Stimulated activated CD4-positive, alpha-beta T cell treated with anti-CD3 and anti-CD28 coated beads, Interleukin-4, amount 100 ng/mL, for 48 hours (primary cell): ENCODE measurements at regions not wholly inside any gene's neighbourhood (a gene's known extent, or its start where the extent isn't known, plus 50 kb on each side); places are given as distances from the start of the nearest gene placed in this dataset.

ENCODE experiments used
- DNase-seq, 2 donors: peaks; one replicate each; pipeline ENCODE4 v3.0.0-alpha.2; 2020; ENCODE audit warnings: low read depth in 2 of 2

DNA sequence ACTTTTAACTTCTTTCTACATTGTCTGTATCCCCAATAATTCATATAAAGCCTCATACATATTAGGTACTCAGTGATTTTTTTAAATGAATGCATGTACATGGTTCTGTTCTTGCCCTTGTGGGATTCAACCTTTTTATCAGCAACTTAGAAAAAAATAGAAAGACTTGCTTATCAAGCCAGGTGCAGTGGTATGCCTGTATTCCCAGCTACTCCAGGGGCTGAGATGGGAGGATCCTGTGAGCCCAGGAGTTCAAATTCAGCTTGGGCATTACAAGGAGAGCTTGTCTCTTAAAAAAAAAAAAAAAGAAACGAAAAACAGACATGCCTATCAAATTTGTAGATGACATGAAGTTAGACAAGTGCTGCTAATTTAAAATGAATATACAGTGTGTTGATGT, 54.2 kb upstream of the MYCBP2 start:
- DNase-seq = no peak

DNA sequence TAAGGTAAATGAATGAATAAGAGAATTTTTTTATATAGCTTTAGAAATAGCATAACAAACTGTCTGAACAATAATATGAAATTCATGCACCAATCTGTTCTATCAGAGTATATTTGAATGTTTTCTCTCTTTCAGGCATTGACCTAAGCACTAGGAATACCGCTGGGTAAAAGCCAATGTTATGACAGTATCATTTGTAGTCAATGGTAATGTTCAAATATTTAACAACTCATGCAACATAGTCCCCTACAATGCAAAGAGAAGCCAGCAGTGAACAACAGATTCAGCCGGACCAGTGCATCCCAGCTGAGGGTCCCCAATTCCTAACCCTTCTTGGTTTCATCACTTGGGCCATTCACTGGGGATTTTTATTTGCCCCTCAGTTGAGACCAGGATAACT, 52.6 kb upstream of the MYCBP2 start:
- DNase-seq = no peak

GRCh38 chr13:77378662-77379061, 51.8 kb upstream of the MYCBP2 start:
- DNase-seq = no peak

- no peak for DNase-seq
These were observed 50.1 kb upstream of the MYCBP2 start for GRCh38 chr13:77377016-77377415.
